ENCODE measurements at regions not wholly inside any gene's neighbourhood (a gene's known extent, or its start where the extent isn't known, plus 50 kb on each side); places are given as distances from the start of the nearest gene placed in this dataset.

GRCh38 chr15:46461416-46461815 is 826.6 kb downstream of the SQOR start:
- no peak for TF ChIP-seq HDAC2 (IDR thresholded peaks at IDR 0.05; ENCODE audit: borderline replicate concordance in 1 of 2, low read depth in 2 of 2, low read length in 2 of 2)
- no peak for TF ChIP-seq CTCF (IDR thresholded peaks at IDR 0.05; ENCODE audit: control extremely low read depth in 1 of 3, insufficient read depth in 1 of 3, low read depth in 1 of 3, low read length in 3 of 3)
- no peak for TF ChIP-seq ATF3 (IDR thresholded peaks at IDR 0.05; ENCODE audit: insufficient read depth, low read depth, low read length)
- TF ChIP-seq EP300 (IDR thresholded peaks at IDR 0.05; ENCODE audit: borderline replicate concordance in 1 of 2, low read depth in 2 of 2, low read length in 2 of 2) = no peak
- no peak for TF ChIP-seq ASH2L (IDR thresholded peaks at IDR 0.05; ENCODE audit: low read length)
- no peak for TF ChIP-seq POLR2A (IDR thresholded peaks at IDR 0.05; ENCODE audit: control extremely low read depth in 1 of 2, low read depth in 2 of 2, low read length in 2 of 2)
- TF ChIP-seq POLR2AphosphoS5 (IDR thresholded peaks at IDR 0.05; ENCODE audit: low read depth, low read length) = no peak
- no peak for TF ChIP-seq TAF1 (IDR thresholded peaks at IDR 0.05; ENCODE audit: low read depth, low read length)
- TF ChIP-seq ATF2 (IDR thresholded peaks at IDR 0.05; ENCODE audit: low read length) = no peak
- TF ChIP-seq RNF2 (IDR thresholded peaks at IDR 0.05; ENCODE audit: borderline replicate concordance, low read depth, low read length, missing control alignments, poor library complexity, severe bottlenecking) = no peak
- no peak for TF ChIP-seq YY1 (IDR thresholded peaks at IDR 0.05; ENCODE audit: low read depth, low read length)
- TF ChIP-seq TCF12 (IDR thresholded peaks at IDR 0.05; ENCODE audit: low read depth, low read length) = no peak
- TF ChIP-seq RAD21 (IDR thresholded peaks at IDR 0.05 in 1 of 2, conservative IDR thresholded peaks at IDR 0.05 in 1 of 2; ENCODE audit: low read depth in 2 of 2, low read length in 2 of 2) = no peak

All from H1 (cell line).